Left hindlimb (tissue), 1 donor: ENCODE measurements at regions not wholly inside any gene's neighbourhood (a gene's known extent, or its start where the extent isn't known, plus 50 kb on each side); places are given as distances from the start of the nearest gene placed in this dataset.
A peak's percentile ranks its signal among the peaks of the same experiment; 100 is the strongest.

ENCODE experiments used
- DNase-seq: peaks from one replicate; pipeline ENCODE4 v3.0.0-alpha.2; 2018

- peak; percentile 82 for DNase-seq
Observed at GRCh38 chr13:50512474-50513299, 330.8 kb downstream of the DLEU7 start.

DNA sequence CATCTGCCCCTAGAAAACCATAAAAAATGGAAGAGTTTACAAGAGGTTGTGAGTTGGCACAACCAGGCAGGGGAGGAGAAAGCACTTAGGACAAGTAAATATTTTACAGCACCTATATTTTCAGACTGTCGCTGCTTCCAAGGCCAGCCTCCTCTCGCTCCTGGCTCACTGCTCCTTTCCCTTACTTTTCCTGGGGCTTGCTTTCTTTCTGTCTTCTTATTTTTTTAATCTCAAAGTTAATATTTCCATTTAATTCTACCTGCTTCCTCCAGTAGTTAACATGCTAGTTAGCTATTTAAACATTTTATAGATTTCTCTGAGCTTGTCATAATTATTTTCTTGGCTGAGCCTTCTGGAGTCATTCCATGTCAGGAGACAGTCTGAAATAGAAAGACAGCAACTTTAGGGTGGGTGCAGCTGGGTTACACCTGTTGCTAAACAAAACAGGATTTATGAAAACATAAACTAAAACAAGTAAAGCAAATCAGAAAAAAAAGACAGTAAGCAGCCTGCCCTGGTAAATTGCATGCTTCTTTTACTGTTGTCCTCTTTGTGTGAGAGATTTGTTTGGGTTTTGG is 330.1 kb downstream of the DLEU7 start:
- DNase-seq: no peak

GRCh38 chr13:50514249-50514648 is 329.2 kb downstream of the DLEU7 start:
- DNase-seq: no peak

DNA sequence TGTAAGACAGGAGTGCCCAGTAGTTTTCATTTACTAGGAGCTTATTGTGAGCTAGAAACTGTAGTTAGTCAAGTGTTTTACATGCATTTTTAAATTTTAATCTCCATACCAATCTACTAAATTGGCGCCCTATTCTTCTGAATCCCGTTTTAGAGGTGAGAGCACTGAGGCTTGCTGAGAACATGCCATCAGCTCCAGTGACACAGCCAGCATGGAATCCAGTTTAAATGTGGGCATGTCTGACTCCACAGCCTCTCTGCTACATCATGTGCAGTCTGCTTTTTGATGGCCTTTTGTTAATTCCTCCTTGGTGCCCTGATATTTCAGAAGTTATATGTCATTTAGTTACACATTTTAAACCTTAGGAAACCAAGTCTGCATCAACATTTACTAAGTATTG is 325.4 kb downstream of the DLEU7 start:
- no peak for DNase-seq

DNA sequence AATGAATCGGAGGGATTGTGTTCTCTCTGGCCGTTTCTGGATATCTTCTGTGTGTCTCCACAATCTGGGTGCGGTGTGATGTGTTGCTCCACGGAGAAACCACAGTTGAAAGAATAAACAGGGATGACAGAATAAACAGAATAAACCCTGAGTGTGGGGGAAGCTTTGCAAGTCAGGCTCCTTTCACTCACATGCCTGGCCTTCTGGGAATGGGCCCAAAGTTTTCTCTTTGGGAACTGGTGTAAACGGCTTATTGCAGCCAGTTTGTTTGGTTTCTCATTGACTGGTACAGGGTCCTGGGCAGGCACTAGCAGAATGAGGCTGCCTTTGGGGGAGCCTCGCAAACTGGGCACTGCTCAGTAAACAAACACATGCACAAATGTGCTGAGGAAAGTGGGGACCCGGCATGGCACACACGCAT is 324.7 kb downstream of the DLEU7 start:
- DNase-seq: no peak

DNA sequence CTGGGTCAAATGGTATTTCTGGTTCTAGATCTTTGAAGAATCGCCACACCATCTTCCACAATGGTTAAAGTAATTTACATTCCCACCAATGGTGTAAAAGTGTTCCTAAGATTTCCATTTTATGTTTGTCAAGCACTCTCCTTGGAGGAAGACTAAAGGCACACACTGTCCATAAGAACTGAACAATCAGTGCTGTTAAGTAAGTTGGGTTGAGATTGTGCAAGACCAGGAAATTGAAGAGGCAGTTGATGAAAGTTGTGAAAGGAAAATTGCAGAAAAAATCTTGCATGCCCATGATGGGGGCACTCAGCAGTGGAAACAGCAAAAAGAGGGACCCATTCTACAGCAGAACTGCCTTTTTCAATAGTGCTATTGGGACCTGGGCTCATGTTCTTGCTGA is 323.6 kb downstream of the DLEU7 start:
- DNase-seq: no peak

- DNase-seq: no peak
Observed at GRCh38 chr13:50521006-50521830, 322.3 kb downstream of the DLEU7 start.

GRCh38 chr13:50521831-50522149 is 321.7 kb downstream of the DLEU7 start:
- DNase-seq: no peak

GRCh38 chr13:50522506-50522905 is 321.0 kb downstream of the DLEU7 start:
- DNase-seq: no peak

DNA sequence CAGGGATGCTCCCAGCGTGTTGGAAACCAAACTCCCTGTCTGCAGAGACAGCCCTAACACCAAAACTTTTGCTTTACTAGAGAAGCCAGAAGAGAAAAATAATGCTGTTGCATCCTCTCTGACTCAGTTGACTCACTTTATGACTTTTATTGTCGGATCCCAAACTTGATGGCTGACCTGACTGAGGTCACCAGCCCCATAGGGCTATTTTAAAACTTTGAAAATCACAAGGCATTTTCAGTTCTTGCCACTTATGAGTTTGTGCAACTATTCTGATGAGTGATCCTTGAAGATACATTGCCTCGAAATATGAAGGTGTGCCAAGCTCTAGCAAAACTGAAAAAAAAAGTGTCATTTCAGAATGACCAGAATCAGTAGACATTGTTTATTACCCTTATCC is 320.2 kb downstream of the DLEU7 start:
- DNase-seq: no peak

DNA sequence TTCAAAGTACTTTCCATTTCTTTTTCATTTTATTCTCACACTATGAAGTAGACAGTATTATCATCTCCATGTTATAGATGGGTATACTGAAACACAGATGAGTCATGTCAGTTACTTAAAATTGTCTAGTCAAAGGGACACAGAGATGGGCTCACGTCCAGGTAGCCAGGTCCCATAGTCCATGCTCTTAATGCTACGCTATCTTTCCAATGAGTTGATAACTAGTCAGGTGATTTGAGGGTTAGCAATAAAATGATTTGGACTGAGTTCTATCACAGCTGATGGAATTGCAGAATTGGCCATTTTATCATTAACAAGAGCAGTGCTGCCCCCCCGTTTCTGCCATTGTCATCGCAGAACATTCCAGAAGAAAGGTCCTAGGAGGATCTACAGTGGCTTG is 318.9 kb downstream of the DLEU7 start:
- DNase-seq: no peak

GRCh38 chr13:50526661-50527071 is 316.8 kb downstream of the DLEU7 start:
- DNase-seq: peak; percentile 58

DNA sequence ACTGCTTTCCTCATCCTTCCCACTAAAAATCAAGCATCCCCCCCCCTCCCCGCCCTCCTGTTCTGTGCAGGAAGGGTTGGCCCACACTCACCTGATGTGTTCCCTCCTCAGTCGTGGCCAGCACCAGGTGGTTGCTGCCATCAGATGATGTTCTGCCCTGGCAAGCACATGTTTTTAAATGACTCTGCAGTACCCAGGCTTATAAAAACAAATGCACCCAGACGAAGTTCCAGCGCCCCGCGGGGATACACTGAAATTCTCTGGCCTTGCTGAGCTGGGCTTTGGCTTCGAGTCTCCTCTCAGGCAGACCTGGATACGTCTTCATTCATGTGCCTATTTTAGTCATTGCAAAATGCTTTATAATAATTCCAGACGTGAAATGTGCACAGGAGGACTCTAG is 316.3 kb downstream of the DLEU7 start:
- DNase-seq: peak; percentile 55

DNA sequence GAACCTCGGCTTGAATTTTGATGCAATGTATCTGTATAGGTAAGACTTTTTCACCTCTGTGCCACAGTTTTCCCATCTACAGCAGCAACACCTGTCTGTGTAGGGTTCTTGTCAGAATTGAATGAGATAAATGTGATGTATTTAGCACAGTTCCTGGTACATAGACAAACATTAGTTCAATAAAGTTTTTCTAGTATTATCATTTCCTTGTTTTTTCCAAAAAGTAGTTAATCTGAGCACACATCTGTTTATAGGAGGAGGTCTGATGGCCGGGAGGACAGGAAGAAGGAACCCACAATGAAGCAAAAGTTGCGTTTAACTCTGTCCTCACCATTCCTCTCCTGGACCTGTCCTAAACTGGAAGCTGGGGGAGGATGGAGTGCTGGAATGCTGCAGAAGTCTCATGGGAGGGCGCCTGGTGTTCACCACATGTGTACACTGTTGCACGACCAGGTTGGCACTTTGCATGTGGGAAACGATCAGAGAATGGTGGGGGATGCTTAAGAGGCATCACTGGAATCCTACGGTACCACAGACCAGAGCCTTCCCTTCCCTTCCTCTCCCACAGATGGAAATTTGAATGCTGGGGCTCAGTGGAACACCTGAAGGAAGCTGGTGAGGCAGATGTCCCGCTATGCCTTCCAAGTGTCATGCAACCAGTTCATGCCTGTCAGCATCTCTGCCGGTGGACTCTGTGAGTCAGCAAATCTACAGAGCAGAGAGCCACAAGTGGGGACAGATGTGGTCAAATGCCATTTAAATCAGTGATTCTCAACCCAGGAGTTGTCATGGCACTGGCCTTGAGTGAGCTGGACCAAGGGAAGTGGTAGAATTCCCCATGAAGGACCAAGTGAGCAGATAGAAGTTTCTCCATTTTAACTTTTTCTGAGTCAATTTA is 315.6 kb downstream of the DLEU7 start:
- DNase-seq: no peak

GRCh38 chr13:50529154-50529882 is 314.2 kb downstream of the DLEU7 start:
- peak; percentile 87 for DNase-seq

GRCh38 chr13:50531917-50532899 is 311.3 kb downstream of the DLEU7 start:
- no peak for DNase-seq

DNA sequence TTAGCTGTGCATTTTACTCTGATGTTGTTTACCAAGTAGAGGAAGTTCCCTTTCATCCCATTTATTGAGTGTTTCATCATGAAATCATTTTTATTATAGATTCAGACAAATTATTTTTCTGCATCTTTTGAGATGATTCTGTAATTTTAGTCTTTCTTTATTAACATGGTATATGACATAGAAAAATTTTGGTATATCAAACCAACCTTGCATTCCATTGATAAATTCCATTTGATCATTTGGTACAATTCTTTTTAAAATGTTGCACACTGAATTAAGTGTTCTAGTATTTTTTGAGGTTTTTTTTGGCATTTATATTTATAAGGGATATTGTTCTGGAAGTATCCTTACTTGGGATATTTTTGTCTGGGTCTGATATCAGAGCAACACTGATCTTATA is 308.4 kb downstream of the DLEU7 start:
- DNase-seq: no peak

- DNase-seq: no peak
Observed at GRCh38 chr13:50537029-50537428, 306.5 kb downstream of the DLEU7 start.

- no peak for DNase-seq
Observed at GRCh38 chr13:50539791-50540530, 303.5 kb downstream of the DLEU7 start.

- DNase-seq: no peak
Observed at GRCh38 chr13:50543141-50543540, 300.4 kb downstream of the DLEU7 start.
